DMS53 (cell line): ENCODE measurements at regions not wholly inside any gene's neighbourhood (a gene's known extent, or its start where the extent isn't known, plus 50 kb on each side); places are given as distances from the start of the nearest gene placed in this dataset.

ENCODE experiments used
- DNase-seq: peaks from one replicate; lab custom pipeline; 2025; lab: John Stamatoyannopoulos, UW

GRCh38 chr12:90079529-90080210 lies 371.0 kb upstream of the ATP2B1 start:
- DNase-seq, result no peak

GRCh38 chr12:90078344-90078743 lies 369.7 kb upstream of the ATP2B1 start:
- no peak for DNase-seq

- DNase-seq, result no peak
Measured at GRCh38 chr12:90077756-90078155, 369.1 kb upstream of the ATP2B1 start.

- peak; percentile 36 for DNase-seq
Measured at GRCh38 chr12:90076851-90077319, 368.2 kb upstream of the ATP2B1 start.

DNA sequence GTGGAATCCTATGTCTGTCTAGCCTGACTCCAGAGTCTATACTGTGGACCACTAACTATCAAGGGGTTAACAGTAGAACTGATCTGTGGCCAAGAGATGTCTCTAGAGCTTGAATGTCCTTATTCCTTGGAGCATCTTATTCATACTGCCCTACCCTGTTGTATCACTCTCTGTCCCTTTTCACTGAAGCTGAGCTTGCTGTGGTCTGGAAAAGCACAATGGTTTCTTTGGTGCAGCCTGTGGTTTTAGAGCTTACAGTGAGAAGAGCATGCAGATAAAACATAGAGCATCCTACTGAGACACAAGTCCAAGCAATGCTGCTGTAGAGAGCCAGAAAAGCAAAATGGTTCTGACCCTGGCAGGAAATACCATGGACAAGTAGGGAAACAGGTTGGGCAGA lies 367.0 kb upstream of the ATP2B1 start:
- DNase-seq, result no peak

GRCh38 chr12:90074086-90074485 lies 365.4 kb upstream of the ATP2B1 start:
- no peak for DNase-seq

DNA sequence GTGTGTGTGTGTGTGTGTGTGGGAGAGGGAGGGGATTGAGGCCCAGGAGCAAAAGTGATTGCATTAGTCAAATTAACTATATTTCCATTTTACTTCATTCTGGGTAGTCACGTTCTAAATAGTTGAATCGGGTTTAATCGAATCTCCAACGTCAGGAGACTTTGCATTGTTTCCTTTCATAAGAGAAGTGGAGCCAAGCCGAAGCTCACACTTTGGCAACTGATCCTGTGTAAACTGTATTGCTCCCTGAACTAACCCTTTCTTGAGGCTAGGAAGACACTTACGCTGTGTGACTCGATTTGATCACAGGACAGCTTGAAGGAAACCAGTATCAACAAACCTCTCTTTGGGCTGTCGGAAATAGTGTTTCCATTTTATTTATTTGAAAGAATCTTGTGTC lies 363.4 kb upstream of the ATP2B1 start:
- no peak for DNase-seq

DNA sequence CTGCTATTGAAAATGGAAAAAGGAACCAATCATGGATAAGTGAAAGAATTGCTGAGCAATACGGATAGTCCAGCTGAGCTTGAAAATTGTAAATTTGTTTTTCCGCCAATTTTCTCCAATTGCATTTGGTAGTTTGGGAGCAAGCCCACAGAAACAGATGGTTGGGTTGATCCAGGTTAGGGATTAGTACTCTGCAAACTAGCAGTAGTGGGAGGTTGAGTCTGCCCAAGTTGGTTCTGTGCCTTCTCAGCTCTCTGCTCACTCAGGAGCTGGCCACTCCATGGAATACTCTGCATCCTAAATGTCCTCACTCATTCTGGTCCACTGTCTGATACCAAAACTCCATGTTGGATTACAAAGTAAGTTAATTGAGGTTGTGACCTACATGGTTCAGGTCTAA lies 361.1 kb upstream of the ATP2B1 start:
- no peak for DNase-seq

DNA sequence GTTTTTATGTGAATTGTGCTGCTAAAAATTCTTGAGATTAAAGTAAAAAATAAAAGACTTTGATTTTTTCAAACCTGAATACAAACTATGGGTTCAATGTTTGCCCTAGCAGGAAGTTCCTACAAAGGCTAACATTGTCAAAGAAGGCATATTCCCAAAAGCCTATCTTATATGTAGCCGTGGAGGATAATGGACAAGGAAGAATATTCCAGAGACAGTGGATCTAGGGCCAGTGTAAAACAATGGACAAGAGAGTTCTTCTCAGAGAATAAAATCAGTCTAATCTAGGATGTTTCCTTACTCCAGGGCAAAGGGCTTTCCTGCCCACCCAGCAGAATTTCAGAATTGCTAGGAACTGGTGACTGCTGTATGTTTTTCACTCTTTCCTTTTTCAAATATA lies 359.2 kb upstream of the ATP2B1 start:
- DNase-seq, result no peak

- no peak for DNase-seq
Measured at GRCh38 chr12:90064852-90065801, 356.5 kb upstream of the ATP2B1 start.

GRCh38 chr12:90062799-90063198 lies 354.2 kb upstream of the ATP2B1 start:
- peak; percentile 43 for DNase-seq

DNA sequence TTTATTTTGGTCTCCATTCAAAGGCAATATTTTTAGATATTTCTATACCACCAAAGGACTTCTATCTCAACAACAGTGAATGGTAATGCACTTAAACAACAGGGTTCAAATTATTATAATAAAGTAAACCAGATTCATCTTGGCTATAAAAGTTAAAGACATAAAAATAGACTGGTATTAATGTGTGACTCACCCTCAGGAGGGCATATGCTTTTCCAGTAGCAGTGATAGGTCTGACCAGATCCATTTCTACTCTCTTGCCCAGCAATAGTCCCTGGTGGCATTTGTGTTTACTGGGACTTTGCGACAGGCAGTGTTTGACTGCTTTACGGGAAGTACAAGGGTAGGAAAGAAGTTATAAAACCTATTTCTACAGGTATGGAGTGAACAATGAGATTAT lies 353.2 kb upstream of the ATP2B1 start:
- no peak for DNase-seq

GRCh38 chr12:90060031-90060430 lies 351.4 kb upstream of the ATP2B1 start:
- no peak for DNase-seq

- DNase-seq, result no peak
Measured at GRCh38 chr12:90058704-90059103, 350.1 kb upstream of the ATP2B1 start.

GRCh38 chr12:90055071-90055470 lies 346.4 kb upstream of the ATP2B1 start:
- no peak for DNase-seq

GRCh38 chr12:90048918-90049317 lies 340.3 kb upstream of the ATP2B1 start:
- no peak for DNase-seq

- no peak for DNase-seq
Measured at GRCh38 chr12:90045559-90045958, 336.9 kb upstream of the ATP2B1 start.

- DNase-seq, result no peak
Measured at GRCh38 chr12:90044069-90044468, 335.4 kb upstream of the ATP2B1 start.

DNA sequence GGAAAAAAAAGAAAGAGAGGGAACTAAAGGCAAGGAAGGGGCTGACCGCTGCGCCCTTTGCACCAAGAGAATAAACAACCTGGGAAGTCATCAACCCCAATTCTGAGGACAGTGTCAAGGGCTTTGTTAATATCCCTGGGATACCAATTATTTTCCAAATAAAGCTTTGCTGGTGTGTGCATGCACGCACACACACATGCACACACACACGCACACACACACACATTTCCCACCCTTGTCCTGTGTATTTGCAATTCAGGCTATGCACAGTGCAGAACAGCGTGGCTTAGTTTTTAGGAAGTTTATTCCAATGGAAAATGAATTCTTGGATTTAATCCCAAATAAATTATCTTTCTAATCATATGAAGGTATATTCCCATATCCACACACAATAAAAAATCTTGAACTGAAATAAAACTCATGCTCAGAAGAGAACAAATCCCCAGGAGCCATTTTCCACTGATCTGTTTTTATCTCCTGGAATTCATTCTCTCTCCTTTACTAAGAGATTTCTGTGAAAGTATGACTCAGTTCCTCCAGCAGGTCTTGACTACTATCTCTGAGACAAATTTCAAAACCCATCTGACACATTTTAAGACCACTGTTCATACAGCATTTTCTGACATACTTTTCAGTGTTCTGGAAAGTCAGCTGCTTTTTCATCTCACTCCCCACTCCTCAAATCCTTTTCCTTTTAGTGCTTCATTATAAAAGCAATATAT lies 334.4 kb upstream of the ATP2B1 start:
- DNase-seq, result no peak

- no peak for DNase-seq
Measured at GRCh38 chr12:90038289-90038688, 329.7 kb upstream of the ATP2B1 start.

- no peak for DNase-seq
Measured at GRCh38 chr12:90037740-90038139, 329.1 kb upstream of the ATP2B1 start.

DNA sequence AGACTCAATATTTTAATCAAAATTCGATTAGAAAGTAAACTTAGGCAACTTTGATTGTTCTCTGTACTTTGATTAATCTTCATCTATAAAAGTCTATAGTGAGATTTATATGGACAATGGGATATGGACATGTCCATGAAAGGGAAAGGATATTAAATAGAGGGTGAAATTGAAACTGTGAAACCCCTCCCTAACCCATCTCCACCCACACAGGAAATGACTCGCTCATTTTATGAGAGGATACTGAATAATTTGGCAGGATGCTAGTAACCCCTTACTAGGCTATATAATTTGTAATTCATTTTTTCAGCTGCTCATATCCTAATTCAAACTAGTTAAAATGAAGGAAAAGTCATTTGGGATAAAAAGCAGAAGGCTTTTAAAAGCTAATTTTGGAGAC lies 328.0 kb upstream of the ATP2B1 start:
- DNase-seq, result peak; percentile 18

GRCh38 chr12:90030726-90031125 lies 322.1 kb upstream of the ATP2B1 start:
- DNase-seq, result no peak
